ENCODE measurements at regions not wholly inside any gene's neighbourhood (a gene's known extent, or its start where the extent isn't known, plus 50 kb on each side); places are given as distances from the start of the nearest gene placed in this dataset.

GRCh38 chrX:68908071-68908470 is 79.2 kb downstream of the EFNB1 start:
- CTCF ChIA-PET, result no interaction called here
- ATAC-seq (ENCODE audit: poor library complexity) (no peak), DNase-seq (no peak)
- intact Hi-C loops (cut with DNase I, micrococcal nuclease), result no loop called here
- no peaks in the 10 kb centered on the region for H3K36me3 Mint-ChIP-seq (ENCODE audit: low read depth)
- no peak overlapping the region for H3K4me3 Mint-ChIP-seq
- H3K27me3 Mint-ChIP-seq, result peaks cover 6% of the 10 kb centered on the region
- Histone ChIP-seq H3K4me3 (ENCODE audit: low read length) (no peak overlapping the region), H3K27ac (ENCODE audit: low read depth in 1 of 2, low read length in 2 of 2) (no peak overlapping the region), H3K27me3 (ENCODE audit: control insufficient read depth in 1 of 2, insufficient read depth in 2 of 2, low read length in 2 of 2) (no peaks in the 10 kb centered on the region), H3K36me3 (ENCODE audit: insufficient read depth, low read length) (no peaks in the 10 kb centered on the region), H3K9me3 (ENCODE audit: control insufficient read depth in 1 of 2, insufficient read depth in 1 of 2, low read length in 2 of 2) (no peaks in the 10 kb centered on the region), H3K4me1 (ENCODE audit: insufficient read depth, low read length) (no peaks in the 10 kb centered on the region)
- POLR2A ChIA-PET, result no interaction called here
- no peaks in the 10 kb centered on the region for H3K4me1 Mint-ChIP-seq (ENCODE audit: low read depth)
- no peak overlapping the region for H3K27ac Mint-ChIP-seq
- no peaks in the 10 kb centered on the region for H3K9me3 Mint-ChIP-seq
- TF ChIP-seq CTCF (IDR thresholded peaks at IDR 0.05), result no peak

DNA sequence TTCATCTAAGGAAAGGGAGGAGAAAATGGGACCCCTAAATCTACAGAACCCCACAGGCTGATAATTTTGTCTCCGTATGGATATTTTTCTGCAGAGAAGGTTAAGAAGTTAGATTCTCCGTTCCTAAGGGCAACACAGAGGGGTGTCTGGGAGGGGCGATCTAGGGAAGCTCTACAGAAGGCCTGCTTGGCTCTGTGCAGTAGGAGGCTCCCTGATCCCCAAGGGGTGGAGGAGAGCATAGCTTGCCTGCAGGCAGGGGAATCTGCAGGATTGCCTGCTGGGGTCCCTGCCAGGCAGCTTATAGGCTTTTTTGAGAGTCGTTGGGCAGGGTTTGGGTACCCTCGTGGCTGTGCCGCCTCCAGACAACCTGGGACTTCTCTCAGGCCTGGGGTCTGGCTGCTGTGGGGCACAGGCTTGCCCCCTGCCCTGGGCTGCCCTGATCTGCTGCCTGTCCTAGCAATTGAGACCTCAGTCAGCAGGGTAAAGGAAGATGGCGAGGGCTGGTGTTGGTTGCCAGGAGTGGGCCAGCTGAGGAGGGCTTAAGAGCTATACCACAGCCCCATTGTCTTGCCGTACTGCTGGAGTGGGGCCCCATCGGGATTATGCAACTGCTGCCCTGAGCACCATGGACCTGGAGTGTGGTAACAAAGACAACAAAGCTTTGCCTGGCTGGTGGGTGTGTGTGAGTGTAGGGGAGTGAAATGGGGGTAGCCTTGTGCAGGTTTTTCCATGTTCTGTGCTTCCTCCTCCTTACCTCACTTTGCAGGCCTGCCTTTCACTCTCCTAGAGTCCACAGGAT is 74.1 kb downstream of the EFNB1 start:
- CTCF ChIA-PET, result no interaction called here
- no peaks in the 10 kb centered on the region for H3K9me3 ChIP-seq (ENCODE audit: control insufficient read depth in 1 of 2, insufficient read depth in 1 of 2, low read length in 2 of 2)
- DNase-seq (no peak), ATAC-seq (ENCODE audit: poor library complexity) (no peak)
- no peaks in the 10 kb centered on the region for H3K27me3 Mint-ChIP-seq
- intact Hi-C loops (cut with DNase I, micrococcal nuclease), result no loop called here
- H3K36me3 ChIP-seq (ENCODE audit: insufficient read depth, low read length), result no peaks in the 10 kb centered on the region
- no peak overlapping the region for H3K27ac Mint-ChIP-seq
- H3K27me3 ChIP-seq (ENCODE audit: control insufficient read depth in 1 of 2, insufficient read depth in 2 of 2, low read length in 2 of 2), result no peaks in the 10 kb centered on the region
- H3K36me3 Mint-ChIP-seq (ENCODE audit: low read depth), result no peaks in the 10 kb centered on the region
- H3K9me3 Mint-ChIP-seq, result no peaks in the 10 kb centered on the region
- H3K4me3 Mint-ChIP-seq, result no peak overlapping the region
- H3K4me3 ChIP-seq (ENCODE audit: low read length), result no peak overlapping the region
- H3K27ac ChIP-seq (ENCODE audit: low read depth in 1 of 2, low read length in 2 of 2), result no peak overlapping the region
- no peaks in the 10 kb centered on the region for H3K4me1 ChIP-seq (ENCODE audit: insufficient read depth, low read length)
- no peaks in the 10 kb centered on the region for H3K4me1 Mint-ChIP-seq (ENCODE audit: low read depth)
- POLR2A ChIA-PET, result no interaction called here
- TF ChIP-seq CTCF (IDR thresholded peaks at IDR 0.05), result no peak

- no peak for TF ChIP-seq CTCF (IDR thresholded peaks at IDR 0.05)
- no peak overlapping the region for H3K27ac Mint-ChIP-seq
- CTCF ChIA-PET, result no interaction called here
Measured at GRCh38 chrX:68901519-68901918, 72.7 kb downstream of the EFNB1 start.

More at GRCh38 chrX:68901519-68901918, 72.7 kb downstream of the EFNB1 start:
- ATAC-seq (ENCODE audit: poor library complexity) (no peak), DNase-seq (no peak)
- Histone ChIP-seq H3K9me3 (ENCODE audit: control insufficient read depth in 1 of 2, insufficient read depth in 1 of 2, low read length in 2 of 2) (no peaks in the 10 kb centered on the region), H3K27ac (ENCODE audit: low read depth in 1 of 2, low read length in 2 of 2) (no peak overlapping the region), H3K36me3 (ENCODE audit: insufficient read depth, low read length) (no peaks in the 10 kb centered on the region), H3K4me1 (ENCODE audit: insufficient read depth, low read length) (no peaks in the 10 kb centered on the region), H3K4me3 (ENCODE audit: low read length) (no peak overlapping the region), H3K27me3 (ENCODE audit: control insufficient read depth in 1 of 2, insufficient read depth in 2 of 2, low read length in 2 of 2) (no peaks in the 10 kb centered on the region)
- Mint-ChIP-seq H3K4me1 (ENCODE audit: low read depth) (no peaks in the 10 kb centered on the region), H3K36me3 (ENCODE audit: low read depth) (no peaks in the 10 kb centered on the region), H3K27me3 (no peaks in the 10 kb centered on the region), H3K4me3 (no peak overlapping the region), H3K9me3 (no peaks in the 10 kb centered on the region)
- intact Hi-C loops (cut with DNase I, micrococcal nuclease), result no loop called here
- POLR2A ChIA-PET, result no interaction called here
